Keratinocyte (primary cell): ENCODE measurements at regions not wholly inside any gene's neighbourhood (a gene's known extent, or its start where the extent isn't known, plus 50 kb on each side); places are given as distances from the start of the nearest gene placed in this dataset.

Experiments
- CTCF ChIP-seq, 3 experiments: IDR thresholded peaks in 1 of 3; conservative IDR thresholded peaks in 1 of 3; optimal IDR thresholded peaks in 1 of 3; 2 replicates in 2 of 3; 3 replicates in 1 of 3; pipeline versions ENCODE3 to v1.5.1; 2011; ENCODE audit warnings: low read length in 3 of 3, mild to moderate bottlenecking in 3 of 3, moderate library complexity in 2 of 3, control low read depth in 1 of 3, inconsistent platforms in 1 of 3; ENCODE audit not compliant: insufficient read depth in 2 of 3; ENCODE audit errors: extremely low read depth in 1 of 3
- EZH2 ChIP-seq: IDR thresholded peaks from one replicate; pipeline ENCODE4 v1.6.1; 2012; ENCODE audit warnings: inconsistent platforms, mild to moderate bottlenecking, low read length, moderate library complexity

GRCh38 chr2:76687923-76688322 lies 834.3 kb downstream of the LRRTM4 start:
- TF ChIP-seq CTCF (optimal IDR thresholded peaks at IDR 0.05 in 1 of 3, IDR thresholded peaks at IDR 0.05 in 1 of 3, conservative IDR thresholded peaks at IDR 0.05 in 1 of 3; ENCODE audit: extremely low read depth in 1 of 3, insufficient read depth in 2 of 3, low read length in 3 of 3) (no peak), EZH2 (no peak)
